AG04450 (cell line): ENCODE measurements at regions not wholly inside any gene's neighbourhood (a gene's known extent, or its start where the extent isn't known, plus 50 kb on each side); places are given as distances from the start of the nearest gene placed in this dataset.

Experiments used
- CTCF ChIA-PET: fragments of 300-600, 350-600 bp; formaldehyde crosslinking; extraction: SDS; loops from one replicate; lab custom pipeline; 2022; ENCODE audit warnings: antibody characterized with exemption, inconsistent platforms; lab: Charles Lee
- POLR2A ChIA-PET: fragments of 350-600 bp; formaldehyde crosslinking; extraction: SDS; loops from one replicate; lab custom pipeline; 2021; ENCODE audit warnings: antibody characterized with exemption, inconsistent platforms; lab: Yijun Ruan, JAX
- DNase-seq: peaks from one replicate; pipeline ENCODE4 v3.0.0-alpha.2; 2011; ENCODE audit warnings: low read depth, low spot score
- H3K27ac ChIP-seq: one replicate; pipeline ENCODE4 v1.5.1; 2012; ENCODE audit warnings: low read depth, low read length, control low read depth
- H3K27me3 ChIP-seq: one replicate; pipeline ENCODE4 v1.6.0; 2012; ENCODE audit warnings: low read length; ENCODE audit not compliant: control insufficient read depth, insufficient read depth
- H3K4me3 ChIP-seq: 2 replicates; pipeline ENCODE4 v1.5.1; 2011; ENCODE audit warnings: mild to moderate bottlenecking, low read depth, low read length, control low read depth
- H3K9me3 ChIP-seq: 2 replicates; pipeline ENCODE4 v1.5.1; 2012; ENCODE audit warnings: low read length; ENCODE audit not compliant: control insufficient read depth, insufficient read depth
- TF ChIP-seq, protein P1 (sequence below): IDR thresholded peaks from 2 replicates; pipeline ENCODE4 v1.5.1; 2011; ENCODE audit warnings: low read depth, low read length, control low read depth, inconsistent platforms

DNA sequence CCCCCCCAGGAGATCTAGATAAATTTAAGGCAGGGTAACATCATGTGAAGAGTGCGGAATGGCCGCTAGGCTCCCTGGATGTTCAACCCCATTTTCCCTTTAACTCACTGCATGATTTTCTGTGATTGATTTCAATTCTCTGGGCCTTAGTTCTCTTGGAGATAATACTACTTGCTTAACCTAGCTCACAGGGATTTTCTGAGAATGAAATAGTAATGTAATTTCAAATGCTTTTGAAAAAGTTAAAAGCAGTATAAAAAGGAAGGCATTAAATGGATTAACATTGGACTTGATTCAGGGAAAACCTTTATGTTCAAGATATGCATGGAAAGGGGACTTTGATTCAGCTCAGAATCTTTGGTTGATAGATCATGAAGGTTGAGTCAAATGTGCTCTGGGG, 90.9 kb downstream of the KIF4B start:
- ChIA-PET POLR2A (no interaction called here), CTCF (interaction anchor here (0.6 kb wide), 1 partner anchor 35 kb away, joined by 3 read pairs; no protein-coding TSS in a partner anchor)
- Histone ChIP-seq H3K27ac (no peak overlapping the region), H3K4me3 (no peak overlapping the region), H3K27me3 (peaks cover 2% of the 10 kb centered on the region), H3K9me3 (no peaks in the 10 kb centered on the region)
- no peak for DNase-seq
- TF ChIP-seq, protein P1, sequence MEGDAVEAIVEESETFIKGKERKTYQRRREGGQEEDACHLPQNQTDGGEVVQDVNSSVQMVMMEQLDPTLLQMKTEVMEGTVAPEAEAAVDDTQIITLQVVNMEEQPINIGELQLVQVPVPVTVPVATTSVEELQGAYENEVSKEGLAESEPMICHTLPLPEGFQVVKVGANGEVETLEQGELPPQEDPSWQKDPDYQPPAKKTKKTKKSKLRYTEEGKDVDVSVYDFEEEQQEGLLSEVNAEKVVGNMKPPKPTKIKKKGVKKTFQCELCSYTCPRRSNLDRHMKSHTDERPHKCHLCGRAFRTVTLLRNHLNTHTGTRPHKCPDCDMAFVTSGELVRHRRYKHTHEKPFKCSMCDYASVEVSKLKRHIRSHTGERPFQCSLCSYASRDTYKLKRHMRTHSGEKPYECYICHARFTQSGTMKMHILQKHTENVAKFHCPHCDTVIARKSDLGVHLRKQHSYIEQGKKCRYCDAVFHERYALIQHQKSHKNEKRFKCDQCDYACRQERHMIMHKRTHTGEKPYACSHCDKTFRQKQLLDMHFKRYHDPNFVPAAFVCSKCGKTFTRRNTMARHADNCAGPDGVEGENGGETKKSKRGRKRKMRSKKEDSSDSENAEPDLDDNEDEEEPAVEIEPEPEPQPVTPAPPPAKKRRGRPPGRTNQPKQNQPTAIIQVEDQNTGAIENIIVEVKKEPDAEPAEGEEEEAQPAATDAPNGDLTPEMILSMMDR: no peak

DNA sequence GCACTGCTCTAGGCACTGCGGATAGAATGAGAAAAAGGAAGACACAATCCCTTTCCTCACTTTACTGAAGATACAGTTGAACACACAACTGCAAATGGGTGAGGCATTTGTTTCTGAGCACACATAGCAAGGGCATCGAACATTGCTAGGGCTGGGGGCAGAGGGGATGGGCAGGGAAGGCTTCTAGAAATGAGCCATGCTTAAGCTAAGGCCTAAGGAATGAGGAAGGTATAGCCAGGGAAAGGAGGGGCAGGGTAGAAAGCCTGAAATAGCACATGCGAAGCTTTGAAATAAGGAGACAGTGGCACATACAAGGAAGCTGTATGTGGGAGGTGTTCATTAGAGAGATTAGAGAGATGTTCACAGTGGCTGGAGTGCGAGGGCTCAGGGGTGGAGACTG, 92.7 kb downstream of the KIF4B start:
- TF ChIP-seq, protein P1: no peak
- no peaks in the 10 kb centered on the region for H3K9me3 ChIP-seq
- CTCF ChIA-PET: no interaction called here
- DNase-seq: no peak
- peaks cover 2% of the 10 kb centered on the region for H3K27me3 ChIP-seq
- POLR2A ChIA-PET: no interaction called here
- H3K4me3 ChIP-seq: no peak overlapping the region
- H3K27ac ChIP-seq: no peak overlapping the region

DNA sequence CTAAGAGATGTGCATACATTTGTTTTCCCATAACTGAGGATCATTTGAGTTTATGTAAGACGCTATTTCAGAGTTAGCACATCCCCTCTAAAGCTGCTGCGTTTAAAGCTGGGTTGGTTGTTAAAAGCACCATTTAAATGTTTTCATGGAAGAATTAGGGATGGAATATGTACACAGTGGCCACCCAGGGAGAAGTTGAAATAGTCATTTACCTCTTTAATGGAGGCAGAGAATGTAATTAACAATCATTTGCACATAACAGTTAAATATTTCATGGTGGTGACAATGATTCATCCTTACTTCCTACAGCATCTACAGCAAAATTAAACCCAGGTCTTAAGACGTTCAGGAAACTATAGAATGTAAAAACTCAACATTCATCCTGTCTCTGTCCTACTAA, 100.3 kb downstream of the KIF4B start:
- H3K4me3 ChIP-seq: no peak overlapping the region
- H3K27me3 ChIP-seq: no peaks in the 10 kb centered on the region
- peaks cover 8% of the 10 kb centered on the region for H3K9me3 ChIP-seq
- no peak for DNase-seq
- POLR2A ChIA-PET: no interaction called here
- TF ChIP-seq, protein P1: no peak
- H3K27ac ChIP-seq: no peak overlapping the region
- CTCF ChIA-PET: no interaction called here

DNA sequence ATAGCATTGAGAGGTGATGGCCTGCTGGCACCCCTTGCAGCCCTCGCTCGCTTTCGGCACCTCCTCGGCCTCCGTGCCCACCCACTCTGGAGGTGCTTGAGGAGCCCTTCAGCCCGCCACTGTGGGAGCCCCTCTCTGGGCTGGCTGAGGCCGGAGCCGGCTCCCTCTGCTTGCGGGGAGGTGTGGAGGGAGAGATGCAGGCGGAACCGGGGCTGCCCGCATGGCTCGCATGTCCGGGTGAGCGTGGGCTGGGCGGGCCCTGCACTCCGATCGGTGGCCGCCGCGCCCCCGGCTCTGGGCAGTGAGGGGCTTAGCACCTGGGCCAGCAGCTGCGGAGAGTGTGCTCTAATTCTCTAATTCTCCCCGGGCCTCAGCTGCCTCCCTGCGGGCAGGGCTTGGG, 101.1 kb downstream of the KIF4B start:
- CTCF ChIA-PET: no interaction called here
- TF ChIP-seq, protein P1: no peak
- H3K4me3 ChIP-seq: no peak overlapping the region
- H3K27me3 ChIP-seq: no peaks in the 10 kb centered on the region
- H3K9me3 ChIP-seq: peaks cover 8% of the 10 kb centered on the region
- POLR2A ChIA-PET: no interaction called here
- no peak overlapping the region for H3K27ac ChIP-seq
- no peak for DNase-seq

DNA sequence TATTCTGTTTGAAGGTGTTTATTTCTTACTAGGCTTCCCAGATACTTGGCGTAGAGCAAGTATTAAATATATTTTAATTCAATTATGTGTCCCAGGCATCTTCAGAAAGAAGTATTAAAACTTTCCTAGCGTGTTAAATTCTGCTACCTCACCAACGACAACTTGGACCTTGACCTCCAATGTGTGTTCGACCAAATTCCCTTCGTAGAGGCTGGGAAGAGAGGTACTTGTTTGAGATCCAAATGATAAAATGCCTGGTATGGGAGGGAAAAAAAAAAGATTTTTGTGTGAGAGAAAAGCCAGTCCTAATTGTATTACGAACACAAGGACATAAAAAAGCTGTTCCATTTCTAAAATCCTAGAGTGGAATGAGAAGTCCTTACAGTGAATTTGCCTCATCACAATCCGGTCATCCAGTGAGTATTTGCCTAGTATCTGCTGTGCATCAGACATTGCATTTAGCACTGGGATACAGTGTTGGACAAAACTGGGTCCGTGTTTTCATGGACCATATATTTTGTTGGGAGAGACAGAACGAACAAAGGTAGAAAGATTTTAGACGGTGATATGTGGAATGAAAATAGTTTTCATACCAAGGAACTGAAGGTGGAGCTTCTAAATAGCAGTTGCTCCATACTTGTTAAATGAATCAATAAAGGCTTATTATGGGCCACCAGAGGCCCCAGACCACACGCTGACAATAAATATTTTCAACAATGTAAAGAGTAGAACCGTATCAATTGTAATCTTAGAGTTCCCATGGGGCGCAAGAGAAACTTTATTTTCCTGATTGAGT, 103.1 kb downstream of the KIF4B start:
- ChIA-PET POLR2A (no interaction called here), CTCF (interaction anchor here (1.0 kb wide), 2 partner anchors 22 to 23 kb away, joined by 3 to 4 read pairs; no protein-coding TSS in a partner anchor)
- Histone ChIP-seq H3K27ac (no peak overlapping the region), H3K27me3 (no peaks in the 10 kb centered on the region), H3K9me3 (peaks cover 8% of the 10 kb centered on the region), H3K4me3 (no peak overlapping the region)
- no peak for DNase-seq
- TF ChIP-seq, protein P1: no peak
